GM12892 (cell line): ENCODE measurements at regions not wholly inside any gene's neighbourhood (a gene's known extent, or its start where the extent isn't known, plus 50 kb on each side); places are given as distances from the start of the nearest gene placed in this dataset.

Experiments used
- POLR2A ChIP-seq: IDR thresholded peaks from 2 replicates; pipeline ENCODE4 v1.6.1; 2011; ENCODE audit warnings: low read depth, low read length, control low read depth
- POLR2AphosphoS5 ChIP-seq: IDR thresholded peaks from 2 replicates; pipeline ENCODE4 v1.6.1; 2011; ENCODE audit warnings: low read depth, low read length, control low read depth

DNA sequence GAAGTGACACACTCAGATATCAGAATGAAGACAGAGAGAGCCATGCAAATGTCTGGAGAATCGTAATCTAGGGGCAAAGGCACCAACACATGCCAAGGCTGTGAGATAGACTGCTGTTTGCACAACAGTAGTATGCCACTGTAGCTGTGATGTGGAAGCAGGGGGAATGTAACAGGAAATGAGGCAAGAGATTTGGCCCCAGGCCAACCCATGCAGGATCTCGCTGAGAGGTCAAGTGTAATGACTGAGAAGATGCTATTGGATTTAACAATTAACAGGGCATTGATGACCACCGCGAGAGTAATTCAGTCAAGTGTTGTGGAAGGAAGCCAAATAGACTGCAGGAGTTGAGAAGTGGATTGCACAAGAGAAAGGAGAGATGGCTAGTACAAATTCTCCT is 107.3 kb upstream of the ST6GALNAC5 start:
- TF ChIP-seq POLR2AphosphoS5, result no peak
- no peak for TF ChIP-seq POLR2A
